Natural killer cell treated with Interleukin-12 subunit alpha and Interleukin-12 subunit beta and Interleukin-15 and Interleukin-18, amount 100 ng/mL, for 72 hours (primary cell): ENCODE measurements at regions not wholly inside any gene's neighbourhood (a gene's known extent, or its start where the extent isn't known, plus 50 kb on each side); places are given as distances from the start of the nearest gene placed in this dataset.
"Not testable (repeated sequence)": the region's sequence is repeated elsewhere in the genome, so short reads cannot be mapped to it uniquely, and the experiment has no call there.

Experiments used
- ATAC-seq, 2 donors: fragments of 150-1000 bp; cut with Tn5 transposase in 1 of 2; sonication (Bioruptor Pico), chemical (Tn5 transposase) in 1 of 2; 2 replicates each; pipeline ENCODE4 v1.10.0; 2021
- DNase-seq: peaks from one replicate; pipeline ENCODE4 v3.0.0; 2022; ENCODE audit warnings: low spot score
- H3K27ac Mint-ChIP-seq, 2 donors: 1 replicate in 1 of 2; 2 replicates in 1 of 2; pipeline ENCODE4 v1.8.0; 2022; ENCODE audit warnings: mixed read lengths in 2 of 2, mild to moderate bottlenecking in 1 of 2, moderate library complexity in 1 of 2
- H3K27me3 Mint-ChIP-seq, 2 donors: 1 replicate in 1 of 2; 2 replicates in 1 of 2; pipeline ENCODE4 v1.8.0; 2022; ENCODE audit warnings: mixed read lengths in 2 of 2
- H3K36me3 Mint-ChIP-seq: one replicate; pipeline ENCODE4 v1.8.0; 2022; ENCODE audit warnings: mixed read lengths
- H3K4me1 Mint-ChIP-seq, 2 donors: 1 replicate in 1 of 2; 2 replicates in 1 of 2; pipeline ENCODE4 v1.8.0; 2022; ENCODE audit warnings: low read depth in 2 of 2, mixed read lengths in 2 of 2, mild to moderate bottlenecking in 1 of 2
- H3K4me3 Mint-ChIP-seq: one replicate; pipeline ENCODE4 v1.8.0; 2022; ENCODE audit warnings: mixed read lengths
- H3K9me3 Mint-ChIP-seq: 2 replicates; pipeline ENCODE4 v1.8.0; 2022; ENCODE audit warnings: mixed read lengths

DNA sequence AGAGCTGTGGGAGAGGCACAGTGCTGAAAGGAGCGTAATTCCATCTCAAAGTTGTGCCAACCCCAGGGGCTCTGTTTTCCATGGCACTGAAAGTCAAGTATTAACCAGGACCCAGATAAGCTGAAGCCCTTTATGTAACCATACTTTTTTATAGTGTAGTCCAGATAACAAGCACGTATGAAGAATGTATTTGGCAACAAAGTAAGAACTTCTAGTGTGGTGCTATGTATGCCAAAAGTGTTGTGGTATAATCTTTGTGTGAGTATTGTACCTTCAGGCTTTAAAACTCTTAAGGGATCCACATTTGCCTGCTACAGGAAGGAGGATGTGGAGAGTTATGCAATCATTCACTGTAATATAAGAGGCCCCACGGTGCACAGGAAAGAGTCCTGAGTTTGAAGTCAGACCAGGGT lies 129.4 kb downstream of the IBTK start:
- DNase-seq = no peak
- Mint-ChIP-seq H3K4me1 (no peaks in the 10 kb centered on the region), H3K27me3 (no peaks in the 10 kb centered on the region), H3K36me3 (no peaks in the 10 kb centered on the region), H3K27ac (no peak overlapping the region), H3K9me3 (peaks cover 5% of the 10 kb centered on the region), H3K4me3 (no peak overlapping the region)
- ATAC-seq = no peak

- no peak for DNase-seq
- Mint-ChIP-seq H3K27me3 (no peaks in the 10 kb centered on the region), H3K9me3 (peaks cover 8% of the 10 kb centered on the region), H3K4me1 (no peaks in the 10 kb centered on the region), H3K27ac (no peak overlapping the region), H3K4me3 (no peak overlapping the region), H3K36me3 (no peaks in the 10 kb centered on the region)
- no peak for ATAC-seq
Observed at GRCh38 chr6:82114748-82115147, 132.8 kb downstream of the IBTK start.

GRCh38 chr6:82113231-82113630 lies 134.3 kb downstream of the IBTK start:
- no peak for DNase-seq
- Mint-ChIP-seq H3K36me3 (peaks cover 5% of the 10 kb centered on the region), H3K4me3 (no peak overlapping the region), H3K9me3 (peaks cover 3% of the 10 kb centered on the region), H3K27ac (no peak overlapping the region), H3K27me3 (no peaks in the 10 kb centered on the region), H3K4me1 (no peaks in the 10 kb centered on the region)
- ATAC-seq = no peak

DNA sequence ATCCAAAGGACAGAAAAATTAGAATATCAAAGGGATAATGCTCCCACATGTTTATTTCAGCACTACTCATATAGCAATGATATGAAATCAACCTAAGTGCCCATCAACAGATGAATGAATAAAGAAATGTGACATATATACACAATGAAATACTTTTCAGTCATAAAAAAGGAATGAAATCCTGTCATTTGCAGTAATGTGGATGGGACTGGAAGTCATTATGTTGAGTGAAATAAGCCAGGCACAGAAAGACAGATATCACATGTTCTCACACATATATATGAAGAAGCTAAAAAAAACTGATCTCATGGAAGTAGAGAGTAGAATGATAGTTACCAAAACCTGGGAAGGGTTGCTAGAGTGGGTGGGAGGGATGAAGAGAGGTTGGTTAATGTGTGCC lies 135.7 kb downstream of the IBTK start:
- no peaks in the 10 kb centered on the region for H3K4me1 Mint-ChIP-seq
- no peak overlapping the region for H3K4me3 Mint-ChIP-seq

GRCh38 chr6:82111114-82111513 lies 136.4 kb downstream of the IBTK start:
- peaks cover 8% of the 10 kb centered on the region for H3K9me3 Mint-ChIP-seq
- ATAC-seq (no peak), DNase-seq (no peak)
- no peak overlapping the region for H3K27ac Mint-ChIP-seq
- H3K4me1 Mint-ChIP-seq = no peaks in the 10 kb centered on the region
- no peak overlapping the region for H3K4me3 Mint-ChIP-seq
- H3K36me3 Mint-ChIP-seq = peaks cover 5% of the 10 kb centered on the region
- no peaks in the 10 kb centered on the region for H3K27me3 Mint-ChIP-seq

More for the DNA sequence above, 135.7 kb downstream of the IBTK start:
- H3K27me3 Mint-ChIP-seq = no peaks in the 10 kb centered on the region
- no peak for DNase-seq
- peaks cover 5% of the 10 kb centered on the region for H3K36me3 Mint-ChIP-seq
- ATAC-seq = no peak
- H3K9me3 Mint-ChIP-seq = peaks cover 8% of the 10 kb centered on the region
- H3K27ac Mint-ChIP-seq = no peak overlapping the region

DNA sequence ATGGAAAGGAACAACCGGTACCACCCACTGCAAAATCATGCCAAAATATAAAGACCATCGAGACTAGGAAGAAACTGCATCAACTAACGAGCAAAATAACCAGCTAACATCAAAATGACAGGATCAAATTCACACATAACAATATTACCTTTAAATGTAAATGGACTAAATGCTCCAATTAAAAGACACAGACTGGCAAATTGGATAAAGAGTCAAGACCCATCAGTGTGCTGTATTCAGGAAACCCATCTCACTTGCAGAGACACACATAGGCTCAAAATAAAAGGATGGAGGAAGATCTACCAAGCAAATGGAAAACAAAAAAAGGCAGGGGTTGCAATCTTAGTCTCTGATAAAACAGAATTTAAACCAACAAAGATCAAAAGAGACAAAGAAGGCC lies 144.4 kb downstream of the IBTK start:
- not testable (repeated sequence) for ATAC-seq, H3K27ac Mint-ChIP-seq, H3K36me3 Mint-ChIP-seq, H3K4me3 Mint-ChIP-seq, DNase-seq, H3K4me1 Mint-ChIP-seq, H3K27me3 Mint-ChIP-seq
- peaks cover 16% of the 10 kb centered on the region for H3K9me3 Mint-ChIP-seq

DNA sequence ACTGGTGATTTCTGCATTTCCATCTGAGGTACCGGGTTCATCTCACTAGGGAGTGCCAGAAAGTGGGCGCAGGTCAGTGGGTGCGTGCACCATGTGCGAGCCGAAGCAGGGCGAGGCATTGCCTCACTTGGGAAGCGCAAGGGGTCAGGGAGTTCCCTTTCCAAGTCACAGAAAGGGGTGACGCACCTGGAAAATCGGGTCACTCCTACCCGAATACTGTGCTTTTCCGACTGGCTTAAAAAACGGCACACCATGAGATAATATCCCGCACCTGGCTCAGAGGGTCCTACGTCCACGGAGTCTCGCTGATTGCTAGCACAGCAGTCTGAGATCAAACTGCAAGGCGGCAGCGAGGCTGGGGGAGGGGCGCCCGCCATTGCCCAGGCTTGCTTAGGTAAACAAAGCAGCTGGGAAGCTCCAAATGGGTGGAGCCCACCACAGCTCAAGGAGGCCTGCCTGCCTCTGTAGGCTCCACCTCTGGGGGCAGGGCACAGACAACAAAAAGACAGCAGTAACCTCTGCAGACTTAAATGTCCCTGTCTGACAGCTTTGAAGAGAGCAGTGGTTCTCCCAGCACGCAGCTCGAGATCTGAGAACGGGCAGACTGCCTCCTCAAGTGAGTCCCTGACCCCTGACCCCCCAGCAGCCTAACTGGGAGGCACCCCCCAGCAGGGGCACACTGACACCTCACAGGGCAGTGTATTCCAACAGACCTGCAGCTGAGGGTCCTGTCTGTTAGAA lies 146.0 kb downstream of the IBTK start:
- H3K36me3 Mint-ChIP-seq, H3K4me3 Mint-ChIP-seq, H3K27ac Mint-ChIP-seq, ATAC-seq, H3K4me1 Mint-ChIP-seq, H3K27me3 Mint-ChIP-seq, DNase-seq: not testable (repeated sequence)
- H3K9me3 Mint-ChIP-seq = peaks cover 12% of the 10 kb centered on the region

GRCh38 chr6:82100763-82101162 lies 146.8 kb downstream of the IBTK start:
- not testable (repeated sequence) for H3K27ac Mint-ChIP-seq, H3K36me3 Mint-ChIP-seq, ATAC-seq, H3K4me3 Mint-ChIP-seq, H3K27me3 Mint-ChIP-seq, DNase-seq, H3K4me1 Mint-ChIP-seq
- H3K9me3 Mint-ChIP-seq = peaks cover 12% of the 10 kb centered on the region

- H3K36me3 Mint-ChIP-seq = no peaks in the 10 kb centered on the region
- peaks cover 19% of the 10 kb centered on the region for H3K9me3 Mint-ChIP-seq
- H3K4me1 Mint-ChIP-seq = no peaks in the 10 kb centered on the region
- no peaks in the 10 kb centered on the region for H3K27me3 Mint-ChIP-seq
- no peak overlapping the region for H3K27ac Mint-ChIP-seq
- DNase-seq (no peak), ATAC-seq (no peak)
- no peak overlapping the region for H3K4me3 Mint-ChIP-seq
Observed at GRCh38 chr6:82097676-82098075, 149.9 kb downstream of the IBTK start.

- no peak for ATAC-seq
- peaks cover 12% of the 10 kb centered on the region for H3K9me3 Mint-ChIP-seq
- H3K36me3 Mint-ChIP-seq = no peaks in the 10 kb centered on the region
- no peak for DNase-seq
- H3K4me3 Mint-ChIP-seq = no peak overlapping the region
- H3K27ac Mint-ChIP-seq = no peak overlapping the region
- no peaks in the 10 kb centered on the region for H3K27me3 Mint-ChIP-seq
- H3K4me1 Mint-ChIP-seq = no peaks in the 10 kb centered on the region
Observed at GRCh38 chr6:82095091-82095490, 152.5 kb downstream of the IBTK start.

DNA sequence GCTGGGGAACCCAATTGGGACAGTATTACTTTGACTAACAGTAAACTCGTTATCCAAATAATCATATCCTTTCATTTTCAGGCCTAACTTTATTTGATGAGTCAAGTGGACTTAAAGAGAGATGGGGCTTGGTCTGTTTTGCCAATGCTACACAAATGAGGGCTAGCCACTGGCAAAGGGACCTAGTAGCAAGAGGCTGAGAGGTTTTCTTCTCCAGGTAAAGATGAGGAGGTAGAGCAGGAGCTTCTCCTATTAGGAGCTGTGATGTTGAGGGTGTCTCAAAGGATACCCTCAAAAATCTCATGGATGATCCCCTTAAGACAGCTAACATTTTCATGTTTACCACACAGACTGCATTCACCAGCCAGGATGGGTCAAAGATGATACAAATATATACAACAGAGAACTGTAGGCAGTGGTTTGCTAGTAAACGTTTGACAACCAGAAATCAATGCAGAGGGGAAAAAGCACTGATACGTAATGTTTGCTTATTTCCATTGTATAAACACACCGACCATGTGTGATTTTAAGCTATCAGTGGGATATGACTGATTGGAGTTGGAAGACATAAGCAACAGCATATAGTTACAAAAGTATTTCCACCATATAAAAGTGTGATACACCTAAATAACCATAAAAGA lies 153.3 kb downstream of the IBTK start:
- Mint-ChIP-seq H3K9me3 (peaks cover 12% of the 10 kb centered on the region), H3K4me1 (no peaks in the 10 kb centered on the region), H3K36me3 (no peaks in the 10 kb centered on the region), H3K4me3 (no peak overlapping the region), H3K27ac (no peak overlapping the region), H3K27me3 (no peaks in the 10 kb centered on the region)
- DNase-seq = no peak
- ATAC-seq = no peak

- DNase-seq (no peak), ATAC-seq (no peak)
- no peak overlapping the region for H3K4me3 Mint-ChIP-seq
- H3K9me3 Mint-ChIP-seq = no peaks in the 10 kb centered on the region
- H3K36me3 Mint-ChIP-seq = no peaks in the 10 kb centered on the region
- no peak overlapping the region for H3K27ac Mint-ChIP-seq
- no peaks in the 10 kb centered on the region for H3K4me1 Mint-ChIP-seq
- H3K27me3 Mint-ChIP-seq = no peaks in the 10 kb centered on the region
Observed at GRCh38 chr6:82088978-82089771, 158.4 kb downstream of the IBTK start.

- no peaks in the 10 kb centered on the region for H3K9me3 Mint-ChIP-seq
- H3K36me3 Mint-ChIP-seq = no peaks in the 10 kb centered on the region
- ATAC-seq (no peak), DNase-seq (no peak)
- H3K4me3 Mint-ChIP-seq = no peak overlapping the region
- no peak overlapping the region for H3K27ac Mint-ChIP-seq
- H3K27me3 Mint-ChIP-seq = no peaks in the 10 kb centered on the region
- no peaks in the 10 kb centered on the region for H3K4me1 Mint-ChIP-seq
Observed at GRCh38 chr6:82086944-82087343, 160.6 kb downstream of the IBTK start.

GRCh38 chr6:82085701-82086100 lies 161.8 kb downstream of the IBTK start:
- Mint-ChIP-seq H3K4me3 (no peak overlapping the region), H3K27me3 (no peaks in the 10 kb centered on the region), H3K27ac (no peak overlapping the region), H3K9me3 (no peaks in the 10 kb centered on the region), H3K4me1 (no peaks in the 10 kb centered on the region), H3K36me3 (no peaks in the 10 kb centered on the region)
- no peak for ATAC-seq
- DNase-seq = no peak
